ENCODE measurements at regions not wholly inside any gene's neighbourhood (a gene's known extent, or its start where the extent isn't known, plus 50 kb on each side); places are given as distances from the start of the nearest gene placed in this dataset.
"Not testable (repeated sequence)": the region's sequence is repeated elsewhere in the genome, so short reads cannot be mapped to it uniquely, and the experiment has no call there.

DNA sequence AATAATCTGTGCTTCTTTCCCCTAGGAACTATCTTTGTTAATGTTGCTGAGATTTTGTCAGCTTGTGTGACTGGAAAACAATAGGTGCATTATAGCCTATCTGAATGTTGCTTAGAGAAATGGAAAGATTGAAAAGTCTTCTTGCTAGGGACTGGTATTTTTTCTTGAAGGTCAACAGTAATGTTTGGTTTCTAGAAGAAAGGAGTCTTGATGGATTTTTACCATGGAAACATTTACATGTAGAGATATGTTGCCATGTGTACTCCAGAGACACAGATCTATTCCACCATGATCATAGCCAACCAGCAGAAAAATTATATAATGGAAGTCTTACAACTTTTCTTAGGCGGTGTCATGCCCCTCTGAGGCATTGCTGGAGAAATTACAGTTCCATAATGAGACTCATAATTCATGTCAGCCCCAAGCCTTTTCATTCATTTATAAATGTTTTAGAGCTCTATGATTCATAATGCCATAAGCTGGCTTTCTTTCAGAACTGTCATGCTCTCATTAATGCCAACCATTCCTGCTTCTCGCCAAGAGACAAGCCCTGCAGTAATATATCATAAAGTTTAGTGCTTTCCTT, 175.1 kb upstream of the PTPRZ1 start:
- Histone ChIP-seq H3K36me3 (no peaks in the 10 kb centered on the region), H3K4me3 (no peak overlapping the region), H3K4me1 (no peaks in the 10 kb centered on the region), H3K27me3 (no peaks in the 10 kb centered on the region), H3K27ac (no peak overlapping the region), H3K9me3 (no peaks in the 10 kb centered on the region)
- no peak for ATAC-seq
- in situ Hi-C loops (cut with MboI; ENCODE audit: low sequenced_read_pairs in 4 of 4) (no loop called here), intact Hi-C loops (cut with DNase I; ENCODE audit: low total_unique reads) (no loop called here)
- TF ChIP-seq, protein P1, sequence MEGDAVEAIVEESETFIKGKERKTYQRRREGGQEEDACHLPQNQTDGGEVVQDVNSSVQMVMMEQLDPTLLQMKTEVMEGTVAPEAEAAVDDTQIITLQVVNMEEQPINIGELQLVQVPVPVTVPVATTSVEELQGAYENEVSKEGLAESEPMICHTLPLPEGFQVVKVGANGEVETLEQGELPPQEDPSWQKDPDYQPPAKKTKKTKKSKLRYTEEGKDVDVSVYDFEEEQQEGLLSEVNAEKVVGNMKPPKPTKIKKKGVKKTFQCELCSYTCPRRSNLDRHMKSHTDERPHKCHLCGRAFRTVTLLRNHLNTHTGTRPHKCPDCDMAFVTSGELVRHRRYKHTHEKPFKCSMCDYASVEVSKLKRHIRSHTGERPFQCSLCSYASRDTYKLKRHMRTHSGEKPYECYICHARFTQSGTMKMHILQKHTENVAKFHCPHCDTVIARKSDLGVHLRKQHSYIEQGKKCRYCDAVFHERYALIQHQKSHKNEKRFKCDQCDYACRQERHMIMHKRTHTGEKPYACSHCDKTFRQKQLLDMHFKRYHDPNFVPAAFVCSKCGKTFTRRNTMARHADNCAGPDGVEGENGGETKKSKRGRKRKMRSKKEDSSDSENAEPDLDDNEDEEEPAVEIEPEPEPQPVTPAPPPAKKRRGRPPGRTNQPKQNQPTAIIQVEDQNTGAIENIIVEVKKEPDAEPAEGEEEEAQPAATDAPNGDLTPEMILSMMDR (IDR thresholded peaks at IDR 0.05 in 4 of 5, conservative IDR thresholded peaks at IDR 0.05 in 1 of 5) = no peak
- TF ChIP-seq POLR2A (IDR thresholded peaks at IDR 0.05) = no peak
- no peak for DNase-seq

DNA sequence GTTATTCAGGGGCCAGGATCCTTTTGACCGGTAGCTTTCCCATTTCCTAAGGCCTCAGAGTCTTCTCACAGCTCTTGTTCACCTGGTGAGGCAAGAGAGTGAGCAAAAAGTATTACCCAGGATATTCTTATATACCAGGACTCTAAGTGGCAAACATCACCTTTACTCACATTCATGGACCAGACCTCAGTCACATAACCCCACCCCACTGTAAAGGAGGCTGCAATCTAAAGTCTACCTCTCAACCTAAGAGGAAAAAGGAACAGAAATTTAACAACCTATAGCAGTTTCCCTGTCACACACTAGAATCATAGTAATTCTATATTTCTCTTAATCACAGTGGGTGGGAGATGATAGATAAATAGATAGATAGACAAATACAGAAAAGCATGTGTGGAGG, 176.0 kb upstream of the PTPRZ1 start:
- ATAC-seq = no peak
- in situ Hi-C loops (cut with MboI; ENCODE audit: low sequenced_read_pairs in 4 of 4) = no loop called here
- no peak for TF ChIP-seq POLR2A (IDR thresholded peaks at IDR 0.05)
- TF ChIP-seq, protein P1 (IDR thresholded peaks at IDR 0.05 in 4 of 5, conservative IDR thresholded peaks at IDR 0.05 in 1 of 5) = no peak
- Histone ChIP-seq H3K4me1 (no peaks in the 10 kb centered on the region), H3K36me3 (no peaks in the 10 kb centered on the region), H3K9me3 (no peaks in the 10 kb centered on the region), H3K27ac (no peak overlapping the region), H3K27me3 (no peaks in the 10 kb centered on the region), H3K4me3 (no peak overlapping the region)
- no peak for DNase-seq
- intact Hi-C loops (cut with DNase I; ENCODE audit: low total_unique reads) = no loop called here

DNA sequence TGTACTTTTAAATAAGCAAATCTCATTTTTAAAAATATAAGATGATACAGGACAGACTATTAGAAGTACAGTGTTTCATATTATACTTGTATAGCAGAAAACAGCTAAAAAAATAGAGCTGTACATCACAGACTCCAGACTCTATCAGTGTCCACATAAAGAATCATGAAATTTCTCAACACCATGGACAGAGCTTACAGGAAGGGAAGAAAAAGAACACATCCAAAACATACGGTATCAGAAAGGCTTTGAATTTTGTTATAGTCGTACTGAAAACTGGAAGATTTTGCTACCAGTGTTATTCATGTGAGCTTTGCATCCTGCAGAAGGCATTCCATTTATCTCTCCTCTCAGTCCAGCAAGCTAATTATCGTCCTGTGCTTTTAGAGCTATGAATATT, 183.2 kb upstream of the PTPRZ1 start:
- Histone ChIP-seq H3K27me3 (no peaks in the 10 kb centered on the region), H3K9me3 (no peaks in the 10 kb centered on the region), H3K4me1 (no peaks in the 10 kb centered on the region), H3K36me3 (no peaks in the 10 kb centered on the region), H3K4me3 (no peak overlapping the region), H3K27ac (no peak overlapping the region)
- no peak for TF ChIP-seq POLR2A (IDR thresholded peaks at IDR 0.05)
- TF ChIP-seq, protein P1 (IDR thresholded peaks at IDR 0.05 in 4 of 5, conservative IDR thresholded peaks at IDR 0.05 in 1 of 5) = no peak
- ATAC-seq (no peak), DNase-seq (no peak)
- in situ Hi-C loops (cut with MboI; ENCODE audit: low sequenced_read_pairs in 4 of 4) (no loop called here), intact Hi-C loops (cut with DNase I; ENCODE audit: low total_unique reads) (no loop called here)

DNA sequence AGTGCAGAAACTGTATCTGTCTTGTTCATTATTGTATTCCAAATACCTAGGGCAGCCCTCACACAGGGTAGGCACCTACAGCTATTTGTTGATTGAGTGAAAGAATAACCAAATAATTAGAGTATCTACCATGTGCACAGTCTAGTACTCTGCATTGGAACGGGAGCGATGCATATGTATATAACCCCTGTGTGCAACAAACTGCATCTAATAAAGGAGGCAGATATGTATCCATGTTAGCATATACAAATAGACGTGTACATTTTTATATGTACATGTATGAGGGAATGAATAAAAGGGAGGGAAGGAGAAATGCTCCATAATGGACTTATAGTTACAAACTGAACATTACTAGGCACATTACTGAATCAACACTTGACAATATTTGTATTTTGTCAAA, 191.3 kb upstream of the PTPRZ1 start:
- no peaks in the 10 kb centered on the region for H3K36me3 ChIP-seq
- DNase-seq (no peak), ATAC-seq (no peak)
- no peaks in the 10 kb centered on the region for H3K4me1 ChIP-seq
- H3K27ac ChIP-seq = no peak overlapping the region
- no peaks in the 10 kb centered on the region for H3K27me3 ChIP-seq
- intact Hi-C loops (cut with DNase I; ENCODE audit: low total_unique reads) (no loop called here), in situ Hi-C loops (cut with MboI; ENCODE audit: low sequenced_read_pairs in 4 of 4) (no loop called here)
- TF ChIP-seq POLR2A (IDR thresholded peaks at IDR 0.05) = no peak
- no peak overlapping the region for H3K4me3 ChIP-seq
- no peaks in the 10 kb centered on the region for H3K9me3 ChIP-seq

- H3K36me3 ChIP-seq = no peaks in the 10 kb centered on the region
- ATAC-seq (no peak), DNase-seq (no peak)
- no peaks in the 10 kb centered on the region for H3K9me3 ChIP-seq
- no peaks in the 10 kb centered on the region for H3K27me3 ChIP-seq
- intact Hi-C loops (cut with DNase I; ENCODE audit: low total_unique reads) = no loop called here
- no peaks in the 10 kb centered on the region for H3K4me1 ChIP-seq
- H3K27ac ChIP-seq = no peak overlapping the region
- in situ Hi-C loops (cut with MboI; ENCODE audit: low sequenced_read_pairs in 4 of 4) = no loop called here
- H3K4me3 ChIP-seq = no peak overlapping the region
- TF ChIP-seq, protein P1 (IDR thresholded peaks at IDR 0.05 in 4 of 5, conservative IDR thresholded peaks at IDR 0.05 in 1 of 5) = no peak
- no peak for TF ChIP-seq POLR2A (IDR thresholded peaks at IDR 0.05)
These were observed 196.8 kb upstream of the PTPRZ1 start for GRCh38 chr7:121676168-121676567.

DNA sequence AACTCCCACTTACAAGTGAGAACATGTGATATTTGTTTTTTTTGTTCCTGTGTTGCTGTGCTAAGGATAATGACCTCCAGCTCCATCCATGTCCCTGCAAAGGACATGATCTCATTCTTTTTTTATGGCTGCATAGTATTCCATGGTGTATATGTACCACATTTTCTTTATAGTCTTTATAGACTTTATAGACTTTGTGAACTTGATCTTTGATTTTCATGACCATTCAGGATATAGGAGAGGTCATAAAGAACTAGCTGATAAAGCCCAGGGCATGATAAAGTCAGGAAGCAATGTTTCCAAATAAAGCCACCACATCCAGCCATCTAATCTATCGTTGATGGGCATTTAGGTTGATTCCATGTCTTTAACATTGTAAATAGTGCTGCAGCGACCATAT, 198.5 kb upstream of the PTPRZ1 start:
- H3K4me3 ChIP-seq; H3K36me3 ChIP-seq; DNase-seq; ATAC-seq; H3K27me3 ChIP-seq; H3K4me1 ChIP-seq; intact Hi-C loops (cut with DNase I; ENCODE audit: low total_unique reads); in situ Hi-C loops (cut with MboI; ENCODE audit: low sequenced_read_pairs in 4 of 4); H3K27ac ChIP-seq; H3K9me3 ChIP-seq: not testable (repeated sequence)

All from gastrocnemius medialis (tissue), 4 donors.